Endothelial cell of umbilical vein (primary cell): ENCODE measurements at regions not wholly inside any gene's neighbourhood (a gene's known extent, or its start where the extent isn't known, plus 50 kb on each side); places are given as distances from the start of the nearest gene placed in this dataset.

Source experiments
- EZH2 ChIP-seq: IDR thresholded peaks from 2 replicates; pipeline ENCODE4 v1.6.1; 2012; ENCODE audit warnings: borderline replicate concordance, low read depth, mild to moderate bottlenecking, moderate library complexity, low read length, inconsistent platforms; ENCODE audit not compliant: severe bottlenecking
- JUN ChIP-seq: IDR thresholded peaks from 2 replicates; pipeline ENCODE4 v1.6.1; 2011; ENCODE audit warnings: borderline replicate concordance, low read depth; ENCODE audit not compliant: insufficient read length, insufficient read depth
- POLR2A ChIP-seq: IDR thresholded peaks from 2 replicates; pipeline ENCODE4 v1.6.1; 2012; ENCODE audit warnings: low read depth, mild to moderate bottlenecking, control low read depth, low read length
- POLR2AphosphoS5 ChIP-seq: IDR thresholded peaks from 2 replicates; pipeline ENCODE4 v1.6.1; 2012; ENCODE audit warnings: low read depth, mild to moderate bottlenecking, control low read depth, low read length, moderate library complexity; ENCODE audit not compliant: insufficient read depth
- TF ChIP-seq, protein P1 (sequence below), 2 donors: IDR thresholded peaks; 1 replicate in 1 of 2; 2 replicates in 1 of 2; pipeline ENCODE4 v1.5.1; 2011; ENCODE audit warnings: low read length in 2 of 2, mild to moderate bottlenecking in 2 of 2, moderate library complexity in 2 of 2, control low read depth in 1 of 2, inconsistent platforms in 1 of 2, low read depth in 1 of 2; ENCODE audit not compliant: insufficient read depth in 1 of 2; ENCODE audit errors: extremely low read depth in 1 of 2

DNA sequence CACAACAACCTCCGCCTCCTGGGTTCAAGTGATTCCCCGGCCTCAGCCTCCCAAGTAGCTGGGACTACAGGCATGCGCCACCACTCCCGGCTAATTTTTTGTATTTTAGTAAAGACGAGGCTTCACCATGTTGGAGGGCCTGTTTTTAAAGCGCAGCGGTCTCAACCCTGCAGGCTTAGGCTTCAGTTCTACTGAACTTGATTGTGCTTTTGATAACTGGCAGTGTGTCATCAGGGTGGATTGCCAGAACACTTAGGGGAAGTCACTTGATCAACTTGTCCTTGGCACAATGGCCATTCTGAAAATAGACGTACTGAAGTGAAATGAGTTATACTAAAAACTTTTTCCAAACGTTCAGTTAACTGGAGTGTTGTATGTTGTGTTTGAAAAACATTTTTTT, 472.2 kb downstream of the KLF5 start:
- TF ChIP-seq POLR2AphosphoS5, result no peak
- no peak for TF ChIP-seq EZH2
- TF ChIP-seq, protein P1, sequence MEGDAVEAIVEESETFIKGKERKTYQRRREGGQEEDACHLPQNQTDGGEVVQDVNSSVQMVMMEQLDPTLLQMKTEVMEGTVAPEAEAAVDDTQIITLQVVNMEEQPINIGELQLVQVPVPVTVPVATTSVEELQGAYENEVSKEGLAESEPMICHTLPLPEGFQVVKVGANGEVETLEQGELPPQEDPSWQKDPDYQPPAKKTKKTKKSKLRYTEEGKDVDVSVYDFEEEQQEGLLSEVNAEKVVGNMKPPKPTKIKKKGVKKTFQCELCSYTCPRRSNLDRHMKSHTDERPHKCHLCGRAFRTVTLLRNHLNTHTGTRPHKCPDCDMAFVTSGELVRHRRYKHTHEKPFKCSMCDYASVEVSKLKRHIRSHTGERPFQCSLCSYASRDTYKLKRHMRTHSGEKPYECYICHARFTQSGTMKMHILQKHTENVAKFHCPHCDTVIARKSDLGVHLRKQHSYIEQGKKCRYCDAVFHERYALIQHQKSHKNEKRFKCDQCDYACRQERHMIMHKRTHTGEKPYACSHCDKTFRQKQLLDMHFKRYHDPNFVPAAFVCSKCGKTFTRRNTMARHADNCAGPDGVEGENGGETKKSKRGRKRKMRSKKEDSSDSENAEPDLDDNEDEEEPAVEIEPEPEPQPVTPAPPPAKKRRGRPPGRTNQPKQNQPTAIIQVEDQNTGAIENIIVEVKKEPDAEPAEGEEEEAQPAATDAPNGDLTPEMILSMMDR (IDR thresholded peaks at IDR 0.05; ENCODE audit: extremely low read depth in 1 of 2, insufficient read depth in 1 of 2, low read depth in 1 of 2, low read length in 2 of 2), result no peak
- TF ChIP-seq POLR2A, result no peak
- no peak for TF ChIP-seq JUN
